GM21447 (cell line): ENCODE measurements at regions not wholly inside any gene's neighbourhood (a gene's known extent, or its start where the extent isn't known, plus 50 kb on each side); places are given as distances from the start of the nearest gene placed in this dataset.

ENCODE experiments used
- ATAC-seq: cut with Tn5 transposase; IDR thresholded peaks from one replicate; pipeline ENCODE4 v1.9.1; 2021; ENCODE audit not compliant: unreplicated experiment

GRCh38 chr7:42761486-42761885 is 150.4 kb downstream of the C7orf25 start:
- ATAC-seq = no peak

GRCh38 chr7:42758124-42758523 is 153.7 kb downstream of the C7orf25 start:
- ATAC-seq = no peak

- no peak for ATAC-seq
Observed at GRCh38 chr7:42756841-42757240, 155.0 kb downstream of the C7orf25 start.

- ATAC-seq = no peak
Observed at GRCh38 chr7:42753811-42754363, 158.0 kb downstream of the C7orf25 start.

GRCh38 chr7:42753367-42753766 is 158.5 kb downstream of the C7orf25 start:
- ATAC-seq = no peak

- no peak for ATAC-seq
Observed at GRCh38 chr7:42750172-42750571, 161.7 kb downstream of the C7orf25 start.

GRCh38 chr7:42747044-42747443 is 164.8 kb downstream of the C7orf25 start:
- ATAC-seq = no peak

GRCh38 chr7:42746214-42746613 is 165.7 kb downstream of the C7orf25 start:
- ATAC-seq = no peak

GRCh38 chr7:42745357-42746059 is 166.4 kb downstream of the C7orf25 start:
- ATAC-seq = no peak

- ATAC-seq = no peak
Observed at GRCh38 chr7:42744746-42745145, 167.1 kb downstream of the C7orf25 start.

GRCh38 chr7:42743077-42743858 is 168.6 kb downstream of the C7orf25 start:
- ATAC-seq = no peak

- no peak for ATAC-seq
Observed at GRCh38 chr7:42742318-42742717, 169.6 kb downstream of the C7orf25 start.

GRCh38 chr7:42740408-42740807 is 171.5 kb downstream of the C7orf25 start:
- no peak for ATAC-seq

GRCh38 chr7:42739638-42740037 is 172.2 kb downstream of the C7orf25 start:
- no peak for ATAC-seq

- no peak for ATAC-seq
Observed at GRCh38 chr7:42736931-42737330, 174.9 kb downstream of the C7orf25 start.

GRCh38 chr7:42735081-42735480 is 176.8 kb downstream of the C7orf25 start:
- no peak for ATAC-seq

- ATAC-seq = no peak
Observed at GRCh38 chr7:42734568-42734967, 177.3 kb downstream of the C7orf25 start.

- no peak for ATAC-seq
Observed at GRCh38 chr7:42733040-42733439, 178.8 kb downstream of the C7orf25 start.

- no peak for ATAC-seq
Observed at GRCh38 chr7:42730586-42730985, 181.3 kb downstream of the C7orf25 start.

- no peak for ATAC-seq
Observed at GRCh38 chr7:42729053-42729765, 182.7 kb downstream of the C7orf25 start.

GRCh38 chr7:42727451-42727850 is 184.4 kb downstream of the C7orf25 start:
- no peak for ATAC-seq
